ENCODE measurements at regions not wholly inside any gene's neighbourhood (a gene's known extent, or its start where the extent isn't known, plus 50 kb on each side); places are given as distances from the start of the nearest gene placed in this dataset.
A peak's percentile ranks its signal among the peaks of the same experiment; 100 is the strongest.

GRCh38 chr6:11330413-11330760 is 97.9 kb upstream of the NEDD9 start:
- H3K27ac Mint-ChIP-seq: peak overlapping the region in 8 of 10 donors; percentile 1 to 80 (median 40)
- peaks cover 0 to 34% (median 21%) of the 10 kb centered on the region in 3 donors for H3K36me3 Mint-ChIP-seq
- POLR2A ChIA-PET: no interaction called here
- H3K4me1 Mint-ChIP-seq: peaks cover 34 to 82% (median 66%) of the 10 kb centered on the region in 4 donors
- DNase-seq (no peak), ATAC-seq (no peak)
- H3K4me3 Mint-ChIP-seq: peak overlapping the region in 3 of 10 donors; percentile 5 to 37 (median 14)
- H3K9me3 Mint-ChIP-seq: peaks cover 0 to 1% (median 0%) of the 10 kb centered on the region in 9 donors
- H3K27me3 Mint-ChIP-seq: no peaks in the 10 kb centered on the region

GRCh38 chr6:11329726-11330412 is 97.4 kb upstream of the NEDD9 start:
- Mint-ChIP-seq H3K4me1 (peaks cover 33 to 84% (median 64%) of the 10 kb centered on the region in 4 donors), H3K27me3 (no peaks in the 10 kb centered on the region), H3K9me3 (peaks cover 0 to 1% (median 0%) of the 10 kb centered on the region in 9 donors), H3K27ac (peak overlapping the region in 6 of 10 donors; percentile 15 to 80 (median 53)), H3K4me3 (peak overlapping the region in 3 of 10 donors; percentile 4 to 37 (median 5)), H3K36me3 (peaks cover 0 to 34% (median 18%) of the 10 kb centered on the region in 3 donors)
- POLR2A ChIA-PET: no interaction called here
- ATAC-seq: no peak
- no peak for DNase-seq

- Mint-ChIP-seq H3K4me3 (no peak overlapping the region), H3K4me1 (peaks cover 38 to 87% (median 63%) of the 10 kb centered on the region in 4 donors)
These were observed 96.3 kb upstream of the NEDD9 start for GRCh38 chr6:11328613-11329247.

GRCh38 chr6:11327961-11328360 is 95.5 kb upstream of the NEDD9 start:
- Mint-ChIP-seq H3K27ac (peak overlapping the region in 1 of 10 donors; percentile 23), H3K9me3 (no peaks in the 10 kb centered on the region), H3K4me3 (no peak overlapping the region), H3K4me1 (peaks cover 40 to 87% (median 55%) of the 10 kb centered on the region in 4 donors), H3K27me3 (no peaks in the 10 kb centered on the region), H3K36me3 (peaks cover 0 to 33% (median 16%) of the 10 kb centered on the region in 3 donors)
- no peak for DNase-seq
- ATAC-seq: no peak
- POLR2A ChIA-PET: no interaction called here

More at GRCh38 chr6:11328613-11329247, 96.3 kb upstream of the NEDD9 start:
- Mint-ChIP-seq H3K27me3 (no peaks in the 10 kb centered on the region), H3K36me3 (peaks cover 0 to 33% (median 22%) of the 10 kb centered on the region in 3 donors), H3K9me3 (no peaks in the 10 kb centered on the region), H3K27ac (peak overlapping the region in 1 of 10 donors; percentile 6)
- POLR2A ChIA-PET: no interaction called here
- DNase-seq: no peak
- no peak for ATAC-seq

- no peaks in the 10 kb centered on the region for H3K27me3 Mint-ChIP-seq
- peaks cover 31 to 74% (median 44%) of the 10 kb centered on the region in 4 donors for H3K4me1 Mint-ChIP-seq
- H3K36me3 Mint-ChIP-seq: peaks cover 0 to 37% (median 12%) of the 10 kb centered on the region in 3 donors
- POLR2A ChIA-PET: interaction anchor here (0.7 kb wide), 1 partner anchor 30 kb away, joined by 5 read pairs; no protein-coding TSS in a partner anchor
- H3K27ac Mint-ChIP-seq: no peak overlapping the region
- H3K9me3 Mint-ChIP-seq: no peaks in the 10 kb centered on the region
- no peak for ATAC-seq
- no peak overlapping the region for H3K4me3 Mint-ChIP-seq
- no peak for DNase-seq
These were observed 93.6 kb upstream of the NEDD9 start for GRCh38 chr6:11326116-11326515.

- ATAC-seq (no peak), DNase-seq (no peak)
- Mint-ChIP-seq H3K4me1 (peaks cover 29 to 64% (median 36%) of the 10 kb centered on the region in 4 donors), H3K27me3 (no peaks in the 10 kb centered on the region), H3K9me3 (no peaks in the 10 kb centered on the region), H3K27ac (peak overlapping the region in 6 of 10 donors; percentile 2 to 79 (median 43)), H3K4me3 (peak overlapping the region in 1 of 10 donors; percentile 22), H3K36me3 (peaks cover 0 to 47% (median 14%) of the 10 kb centered on the region in 3 donors)
- POLR2A ChIA-PET: interaction anchor here (0.7 to 1.1 kb wide), 2 partner anchors 11 to 95 kb away, joined by 3 read pairs; no protein-coding TSS in a partner anchor
These were observed 92.1 kb upstream of the NEDD9 start for GRCh38 chr6:11324453-11325015.

GRCh38 chr6:11323666-11324452 is 91.4 kb upstream of the NEDD9 start:
- no peak overlapping the region for H3K4me3 Mint-ChIP-seq
- peak overlapping the region in 4 of 10 donors; percentile 35 to 79 (median 58) for H3K27ac Mint-ChIP-seq
- DNase-seq: no peak
- POLR2A ChIA-PET: interaction anchor here (0.7 to 1.1 kb wide), 2 partner anchors 12 to 94 kb away, joined by 3 read pairs; no protein-coding TSS in a partner anchor
- no peaks in the 10 kb centered on the region for H3K27me3 Mint-ChIP-seq
- no peaks in the 10 kb centered on the region for H3K9me3 Mint-ChIP-seq
- peaks cover 30 to 61% (median 37%) of the 10 kb centered on the region in 4 donors for H3K4me1 Mint-ChIP-seq
- ATAC-seq: no peak
- peaks cover 0 to 46% (median 15%) of the 10 kb centered on the region in 3 donors for H3K36me3 Mint-ChIP-seq

GRCh38 chr6:11322252-11322885 is 89.9 kb upstream of the NEDD9 start:
- Mint-ChIP-seq H3K4me3 (no peak overlapping the region), H3K36me3 (peaks cover 3 to 42% (median 24%) of the 10 kb centered on the region in 3 donors), H3K4me1 (peaks cover 27 to 68% (median 30%) of the 10 kb centered on the region in 4 donors), H3K27me3 (no peaks in the 10 kb centered on the region), H3K9me3 (no peaks in the 10 kb centered on the region), H3K27ac (peak overlapping the region in 1 of 10 donors; percentile 79)
- POLR2A ChIA-PET: no interaction called here
- no peak for DNase-seq
- ATAC-seq: no peak

- H3K4me1 Mint-ChIP-seq: peaks cover 27 to 61% (median 30%) of the 10 kb centered on the region in 4 donors
- H3K9me3 Mint-ChIP-seq: no peaks in the 10 kb centered on the region
These were observed 88.6 kb upstream of the NEDD9 start for GRCh38 chr6:11320914-11321597.

GRCh38 chr6:11318835-11319813 is 86.7 kb upstream of the NEDD9 start:
- no peak for DNase-seq
- H3K4me1 Mint-ChIP-seq: peaks cover 18 to 46% (median 24%) of the 10 kb centered on the region in 4 donors
- no peaks in the 10 kb centered on the region for H3K9me3 Mint-ChIP-seq
- H3K27me3 Mint-ChIP-seq: no peaks in the 10 kb centered on the region
- POLR2A ChIA-PET: no interaction called here
- ATAC-seq: no peak
- peaks cover 15 to 44% (median 41%) of the 10 kb centered on the region in 3 donors for H3K36me3 Mint-ChIP-seq
- H3K27ac Mint-ChIP-seq: peak overlapping the region in 9 of 10 donors; percentile 3 to 88 (median 66)
- H3K4me3 Mint-ChIP-seq: peak overlapping the region in 1 of 10 donors; percentile 11

More at GRCh38 chr6:11320914-11321597, 88.6 kb upstream of the NEDD9 start:
- Mint-ChIP-seq H3K27me3 (no peaks in the 10 kb centered on the region), H3K27ac (peak overlapping the region in 1 of 10 donors; percentile 53), H3K4me3 (no peak overlapping the region), H3K36me3 (peaks cover 14 to 44% (median 31%) of the 10 kb centered on the region in 3 donors)
- DNase-seq (no peak), ATAC-seq (no peak)
- POLR2A ChIA-PET: no interaction called here

Measured in naive thymus-derived CD8-positive, alpha-beta T cell (primary cell).